ENCODE measurements at regions not wholly inside any gene's neighbourhood (a gene's known extent, or its start where the extent isn't known, plus 50 kb on each side); places are given as distances from the start of the nearest gene placed in this dataset.

GRCh38 chr16:26365161-26365940 is 673.6 kb downstream of the HS3ST4 start:
- 0% methylated on average over 8 of the region's 8 CpGs for WGBS (ENCODE audit: insufficient coverage, low coverage, missing lambda C conversion rate)
- Histone ChIP-seq H3K9me3 (replicated peaks; ENCODE audit: control insufficient read depth, insufficient read depth, low read depth, low read length) (no peaks in the 10 kb centered on the region), H3K27me3 (ENCODE audit: control insufficient read depth in 2 of 2, insufficient read depth in 2 of 2, low read length in 2 of 2) (no peaks in the 10 kb centered on the region), H3K79me2 (ENCODE audit: control insufficient read depth, insufficient read depth, low read length) (no peaks in the 10 kb centered on the region), H3K4me2 (ENCODE audit: insufficient read depth, low read length) (no peak overlapping the region), H3K4me1 (replicated peaks in 1 of 2; ENCODE audit: control insufficient read depth in 2 of 2, insufficient read depth in 2 of 2, low read length in 2 of 2) (no peaks in the 10 kb centered on the region), H3K9me1 (ENCODE audit: control insufficient read depth, insufficient read depth, low read length) (no peaks in the 10 kb centered on the region), H2AFZ (ENCODE audit: low read depth, low read length) (no peak overlapping the region), H4K20me1 (replicated peaks; ENCODE audit: control insufficient read depth, insufficient read depth, low read length) (no peaks in the 10 kb centered on the region), H3K27ac (ENCODE audit: extremely low read depth, low read depth, low read length) (no peak overlapping the region), H3K4me3 (no peak overlapping the region), H3K9ac (ENCODE audit: insufficient read depth in 1 of 2, low read depth in 2 of 2, low read length in 2 of 2) (no peak overlapping the region), H3K36me3 (ENCODE audit: control insufficient read depth, insufficient read depth, low read length) (no peaks in the 10 kb centered on the region)
- DNase-seq (ENCODE audit: extremely low read depth in 1 of 4, low spot score in 3 of 4) (no peak), FAIRE-seq (no peak), ATAC-seq (no peak)
- ChIA-PET CTCF (ENCODE audit: low intra/inter-chr PET ratio) (no interaction called here), POLR2A (no interaction called here)
- in situ Hi-C loops (cut with MboI) (no loop called here), intact Hi-C loops (cut with micrococcal nuclease) (no loop called here)
- BruUV-seq (replicated peaks): no TSS peak
- no peak for TF ChIP-seq DNMT1 (IDR thresholded peaks at IDR 0.05)
- no peak for TF ChIP-seq ZNF707 (CRISPR knock-in tag; conservative IDR thresholded peaks at IDR 0.05)
- TF ChIP-seq, protein P1, sequence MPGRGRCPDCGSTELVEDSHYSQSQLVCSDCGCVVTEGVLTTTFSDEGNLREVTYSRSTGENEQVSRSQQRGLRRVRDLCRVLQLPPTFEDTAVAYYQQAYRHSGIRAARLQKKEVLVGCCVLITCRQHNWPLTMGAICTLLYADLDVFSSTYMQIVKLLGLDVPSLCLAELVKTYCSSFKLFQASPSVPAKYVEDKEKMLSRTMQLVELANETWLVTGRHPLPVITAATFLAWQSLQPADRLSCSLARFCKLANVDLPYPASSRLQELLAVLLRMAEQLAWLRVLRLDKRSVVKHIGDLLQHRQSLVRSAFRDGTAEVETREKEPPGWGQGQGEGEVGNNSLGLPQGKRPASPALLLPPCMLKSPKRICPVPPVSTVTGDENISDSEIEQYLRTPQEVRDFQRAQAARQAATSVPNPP (IDR thresholded peaks at IDR 0.05; ENCODE audit: borderline replicate concordance, insufficient read depth, insufficient read length): no peak
- TF ChIP-seq TSC22D4 (tag; IDR thresholded peaks at IDR 0.05): no peak
- TF ChIP-seq EHMT2 (IDR thresholded peaks at IDR 0.05): no peak
- TF ChIP-seq KLF13 (tag; IDR thresholded peaks at IDR 0.05; ENCODE audit: borderline replicate concordance, low read depth): no peak
- no peak for TF ChIP-seq ZNF398 (CRISPR knock-in tag; IDR thresholded peaks at IDR 0.05)
- no peak for TF ChIP-seq ELF1 (tag; IDR thresholded peaks at IDR 0.05)
- TF ChIP-seq CBX5 (IDR thresholded peaks at IDR 0.05; ENCODE audit: borderline replicate concordance, low read depth): no peak
- TF ChIP-seq, protein P2, sequence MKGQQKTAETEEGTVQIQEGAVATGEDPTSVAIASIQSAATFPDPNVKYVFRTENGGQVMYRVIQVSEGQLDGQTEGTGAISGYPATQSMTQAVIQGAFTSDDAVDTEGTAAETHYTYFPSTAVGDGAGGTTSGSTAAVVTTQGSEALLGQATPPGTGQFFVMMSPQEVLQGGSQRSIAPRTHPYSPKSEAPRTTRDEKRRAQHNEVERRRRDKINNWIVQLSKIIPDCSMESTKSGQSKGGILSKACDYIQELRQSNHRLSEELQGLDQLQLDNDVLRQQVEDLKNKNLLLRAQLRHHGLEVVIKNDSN (CRISPR knock-in tag; IDR thresholded peaks at IDR 0.05): no peak
- no peak for TF ChIP-seq HDAC2 (IDR thresholded peaks at IDR 0.05)
- no peak for TF ChIP-seq ATF7 (IDR thresholded peaks at IDR 0.05)
- TF ChIP-seq HNRNPUL1 (IDR thresholded peaks at IDR 0.05; ENCODE audit: low read length): no peak
- TF ChIP-seq MTA2 (IDR thresholded peaks at IDR 0.05; ENCODE audit: low read depth): no peak
